ENCODE measurements at regions not wholly inside any gene's neighbourhood (a gene's known extent, or its start where the extent isn't known, plus 50 kb on each side); places are given as distances from the start of the nearest gene placed in this dataset.

GRCh38 chr1:58312461-58312860, 234.1 kb downstream of the OMA1 start:
- no peak for DNase-seq (ENCODE audit: low read depth)

GRCh38 chr1:58310881-58311280, 235.6 kb downstream of the OMA1 start:
- DNase-seq (ENCODE audit: low read depth), result no peak

GRCh38 chr1:58310469-58310868, 236.1 kb downstream of the OMA1 start:
- DNase-seq (ENCODE audit: low read depth), result no peak

DNA sequence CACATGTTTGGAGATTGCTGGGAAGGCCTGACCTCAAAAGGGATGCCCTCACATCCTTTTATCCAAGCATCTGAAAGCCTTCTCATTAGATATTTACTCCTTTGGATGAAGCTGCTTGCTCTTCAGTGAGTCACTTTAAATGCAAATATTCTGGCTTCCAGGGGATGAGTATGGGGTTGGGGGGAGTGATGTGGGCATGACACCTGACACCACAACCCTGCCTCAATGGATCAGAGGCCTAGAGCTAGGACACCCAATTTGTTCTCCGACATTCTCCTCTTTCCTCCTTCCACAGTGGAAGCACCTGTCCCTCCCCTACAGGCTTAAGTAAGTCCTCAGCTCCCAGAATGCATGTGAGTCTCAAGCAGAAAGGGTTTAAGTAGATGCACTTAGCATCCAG, 238.3 kb downstream of the OMA1 start:
- DNase-seq (ENCODE audit: low read depth), result no peak

GRCh38 chr1:58307431-58307830, 239.1 kb downstream of the OMA1 start:
- DNase-seq (ENCODE audit: low read depth), result no peak

- no peak for DNase-seq (ENCODE audit: low read depth)
These were observed 240.9 kb downstream of the OMA1 start for GRCh38 chr1:58305622-58306021.

GRCh38 chr1:58304346-58304975, 242.1 kb downstream of the OMA1 start:
- DNase-seq (ENCODE audit: low read depth), result no peak

DNA sequence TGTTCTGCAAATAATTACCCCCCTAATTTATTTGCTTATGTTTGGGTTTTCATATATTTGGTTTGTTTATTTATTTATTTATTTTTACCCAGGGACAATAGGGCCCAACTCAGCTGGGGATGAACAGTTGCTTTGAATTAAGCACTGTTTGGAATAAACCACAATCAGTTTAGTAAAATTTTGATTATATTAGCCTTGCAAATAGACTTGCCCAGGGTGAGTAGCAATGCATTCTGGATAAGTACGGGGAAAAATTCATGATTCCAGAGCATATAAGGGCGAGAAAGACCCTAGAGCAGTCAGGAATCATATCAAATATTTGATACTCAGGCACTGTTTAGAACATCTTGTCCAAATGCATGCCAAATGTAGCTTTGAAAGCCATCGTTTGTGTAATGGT, 242.7 kb downstream of the OMA1 start:
- DNase-seq (ENCODE audit: low read depth), result no peak

- peak; percentile 2 for DNase-seq (ENCODE audit: low read depth)
These were observed 253.1 kb downstream of the OMA1 start for GRCh38 chr1:58293388-58293787.

DNA sequence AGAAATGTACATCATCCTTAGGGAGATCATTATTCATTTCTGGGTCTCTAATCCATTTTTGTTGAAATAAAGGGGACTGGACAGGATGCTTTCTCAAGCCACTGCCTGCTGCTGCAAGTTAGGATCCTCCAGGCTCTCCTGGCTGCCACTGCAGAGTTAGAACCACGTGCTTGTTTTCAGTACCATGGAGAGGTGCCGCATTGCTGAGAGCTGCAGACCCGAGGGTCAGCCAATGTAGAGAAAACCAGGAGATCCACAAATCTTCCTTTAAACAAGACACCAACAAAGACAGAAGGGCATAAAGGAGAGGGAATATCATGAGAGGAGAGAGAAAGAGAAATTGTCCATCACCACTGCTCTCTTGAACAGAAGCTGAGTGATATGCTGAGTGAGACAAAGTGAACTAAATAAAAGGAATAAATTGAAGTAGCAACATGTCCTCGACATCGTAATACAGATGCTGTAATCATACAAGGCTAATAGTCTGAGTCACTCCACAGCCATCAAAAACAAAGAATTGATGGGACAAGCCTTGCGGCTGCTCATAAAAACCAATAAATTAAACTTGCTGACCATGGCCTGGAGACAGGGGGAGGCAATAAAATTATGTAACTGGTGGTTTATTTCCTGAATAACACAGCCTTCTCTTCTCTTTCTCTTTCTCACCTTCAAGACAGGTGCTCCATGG, 255.7 kb downstream of the OMA1 start:
- peak; percentile 26 for DNase-seq (ENCODE audit: low read depth)

- no peak for DNase-seq (ENCODE audit: low read depth)
These were observed 257.8 kb downstream of the OMA1 start for GRCh38 chr1:58288624-58289142.

DNA sequence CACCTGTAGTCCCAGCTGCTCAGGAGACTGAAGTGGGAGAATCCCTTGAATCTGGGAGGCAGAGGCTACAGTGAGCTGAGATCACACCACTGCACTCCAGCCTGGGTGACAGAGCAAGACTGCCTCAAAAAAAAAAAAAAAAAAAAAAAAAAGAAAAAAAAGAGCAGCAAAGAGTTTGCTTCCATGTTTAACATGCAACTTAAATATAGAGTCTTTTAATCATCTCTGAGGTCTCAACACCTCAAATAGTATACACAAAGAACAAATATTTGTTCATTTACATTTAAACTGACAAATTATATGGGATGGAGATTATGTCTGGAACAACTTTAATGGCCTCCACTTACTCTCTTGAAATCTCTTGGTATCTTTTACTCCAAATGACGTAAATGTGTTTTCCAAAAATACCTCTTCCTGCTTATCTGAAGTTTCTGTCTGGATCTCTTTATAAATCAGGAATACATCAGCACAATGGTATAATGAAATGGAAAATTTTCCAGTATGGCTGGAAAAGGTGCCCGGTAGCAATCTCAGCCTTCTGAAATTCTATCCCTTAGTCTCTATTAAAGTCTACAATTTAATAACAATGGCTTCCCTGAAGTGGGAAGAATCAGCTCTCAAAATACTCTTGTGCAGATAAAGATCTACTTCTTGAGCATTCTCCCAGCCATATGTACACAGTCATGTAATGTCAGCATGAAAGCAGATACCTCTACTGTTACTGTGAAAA, 258.5 kb downstream of the OMA1 start:
- no peak for DNase-seq (ENCODE audit: low read depth)

GRCh38 chr1:58284225-58284510, 262.4 kb downstream of the OMA1 start:
- DNase-seq (ENCODE audit: low read depth), result no peak

- no peak for DNase-seq (ENCODE audit: low read depth)
These were observed 262.9 kb downstream of the OMA1 start for GRCh38 chr1:58283388-58284224.

GRCh38 chr1:58282623-58283387, 263.7 kb downstream of the OMA1 start:
- no peak for DNase-seq (ENCODE audit: low read depth)

DNA sequence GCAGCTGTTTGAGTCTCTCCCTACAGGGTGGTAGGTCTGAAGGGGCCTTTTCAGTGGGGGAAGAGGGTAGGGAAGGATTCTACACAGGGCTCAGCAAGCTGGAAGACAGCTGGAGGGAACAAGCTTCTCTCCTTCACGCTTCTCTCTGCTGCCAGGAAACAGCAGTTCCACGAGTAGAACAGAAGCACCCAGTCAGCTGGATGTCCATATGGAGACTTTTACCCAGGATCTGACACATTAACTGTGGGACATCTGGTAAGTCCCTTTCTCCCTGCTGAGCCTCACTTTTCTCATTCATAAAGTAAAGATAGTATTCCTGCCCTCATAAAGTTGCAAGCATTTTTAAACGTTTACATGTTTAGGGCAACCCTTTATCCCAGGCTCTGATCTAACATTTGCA, 280.3 kb downstream of the OMA1 start:
- no peak for DNase-seq (ENCODE audit: low read depth)

DNA sequence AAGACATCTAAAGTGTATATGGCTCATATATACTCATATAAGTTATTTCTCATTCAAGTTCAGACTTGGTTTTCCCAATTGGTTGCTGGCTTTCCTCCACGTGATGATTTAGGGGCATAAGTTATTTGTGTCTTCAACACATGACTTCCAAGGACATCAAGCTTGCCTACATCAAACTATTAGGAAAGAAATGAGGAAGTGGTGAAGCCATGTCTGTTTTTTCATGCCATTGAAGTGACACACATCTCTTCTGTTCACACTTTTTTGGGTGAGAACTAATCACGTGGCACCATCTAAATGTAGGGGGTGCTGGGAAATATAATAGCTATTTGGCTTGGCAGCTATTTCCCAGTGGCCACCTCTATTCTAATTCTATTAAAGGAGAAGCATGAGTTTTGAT, 282.1 kb downstream of the OMA1 start:
- DNase-seq (ENCODE audit: low read depth), result no peak

DNA sequence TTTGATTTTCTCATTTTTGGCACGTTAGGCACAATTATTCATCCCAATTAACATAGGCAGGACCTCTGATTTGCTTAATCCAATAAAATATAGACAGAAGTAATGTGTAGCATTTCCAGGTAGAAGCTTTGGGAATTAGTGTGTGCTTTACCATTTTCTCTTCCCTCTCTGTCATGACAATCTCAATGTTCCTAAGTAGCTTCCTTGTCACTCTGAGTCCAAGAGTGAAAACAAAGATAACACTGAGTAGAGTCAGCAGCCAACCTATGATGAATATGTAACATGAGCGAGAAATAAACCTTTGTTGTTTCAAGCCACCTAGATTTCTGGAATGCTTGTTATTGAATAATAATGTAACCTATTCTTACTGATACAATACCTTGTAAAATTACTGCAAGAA, 283.8 kb downstream of the OMA1 start:
- no peak for DNase-seq (ENCODE audit: low read depth)

DNA sequence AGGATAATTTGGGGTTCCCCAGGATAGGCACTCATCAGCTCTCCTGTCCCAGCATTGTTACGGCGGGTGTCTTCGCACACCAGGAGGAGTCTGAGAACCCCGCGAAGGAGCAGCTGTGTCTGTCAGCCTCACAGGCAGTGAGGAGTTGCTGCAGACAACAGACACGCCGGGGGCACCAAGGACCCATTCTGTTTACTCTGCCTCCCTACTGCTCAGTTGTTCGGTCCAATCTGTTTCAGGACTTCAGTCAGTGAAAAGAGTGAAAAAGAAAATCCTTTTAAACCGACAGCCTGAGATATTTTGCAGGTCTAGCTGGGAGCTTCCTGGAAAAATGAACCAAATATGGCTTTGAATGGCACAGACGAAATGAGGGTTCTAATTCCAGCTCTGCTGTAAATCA, 288.4 kb downstream of the OMA1 start:
- DNase-seq (ENCODE audit: low read depth), result no peak

DNA sequence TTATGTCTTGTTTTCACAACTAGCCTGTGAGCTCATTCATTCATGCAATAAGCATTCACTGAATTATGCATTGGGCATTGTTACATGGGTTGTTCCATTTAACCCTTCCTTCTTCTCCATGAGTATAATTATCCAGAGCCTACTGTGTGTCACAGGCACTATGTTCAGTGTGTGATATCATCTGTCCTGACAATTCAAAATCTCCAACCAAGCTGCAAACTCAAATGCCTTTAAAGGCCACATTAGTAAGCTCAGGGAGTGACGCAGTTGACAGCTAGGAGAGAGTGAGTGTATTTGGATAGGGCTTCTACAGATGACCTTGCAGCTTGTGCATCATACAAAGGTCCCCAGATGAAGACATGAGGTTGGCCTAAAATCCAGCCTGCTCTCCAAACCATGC, 289.5 kb downstream of the OMA1 start:
- DNase-seq (ENCODE audit: low read depth), result no peak

DNA sequence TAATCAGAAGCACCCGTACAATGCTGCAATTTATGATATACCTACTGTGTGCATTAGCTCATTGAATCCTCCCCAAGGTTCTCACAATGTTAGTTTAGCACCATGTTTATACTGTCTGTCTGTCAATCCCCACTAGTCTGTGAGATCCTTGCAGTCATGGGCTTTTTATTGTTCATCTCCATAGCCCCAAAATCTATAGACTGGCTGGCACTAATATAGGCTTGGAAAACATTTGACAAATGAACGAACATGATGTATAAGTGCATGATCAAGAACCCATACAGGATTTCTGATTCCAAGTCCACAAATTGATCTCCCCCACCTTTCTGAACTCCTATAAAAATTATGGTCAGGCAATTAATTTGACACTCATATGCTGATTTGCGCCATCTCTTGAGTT, 290.0 kb downstream of the OMA1 start:
- no peak for DNase-seq (ENCODE audit: low read depth)

All from myocyte (in vitro differentiated cells).